HG03064 (cell line): ENCODE measurements at regions not wholly inside any gene's neighbourhood (a gene's known extent, or its start where the extent isn't known, plus 50 kb on each side); places are given as distances from the start of the nearest gene placed in this dataset.

Experiments
- ATAC-seq: cut with Tn5 transposase; IDR thresholded peaks from one replicate; pipeline ENCODE4 v1.9.1; 2021; ENCODE audit warnings: low read depth; ENCODE audit not compliant: unreplicated experiment

DNA sequence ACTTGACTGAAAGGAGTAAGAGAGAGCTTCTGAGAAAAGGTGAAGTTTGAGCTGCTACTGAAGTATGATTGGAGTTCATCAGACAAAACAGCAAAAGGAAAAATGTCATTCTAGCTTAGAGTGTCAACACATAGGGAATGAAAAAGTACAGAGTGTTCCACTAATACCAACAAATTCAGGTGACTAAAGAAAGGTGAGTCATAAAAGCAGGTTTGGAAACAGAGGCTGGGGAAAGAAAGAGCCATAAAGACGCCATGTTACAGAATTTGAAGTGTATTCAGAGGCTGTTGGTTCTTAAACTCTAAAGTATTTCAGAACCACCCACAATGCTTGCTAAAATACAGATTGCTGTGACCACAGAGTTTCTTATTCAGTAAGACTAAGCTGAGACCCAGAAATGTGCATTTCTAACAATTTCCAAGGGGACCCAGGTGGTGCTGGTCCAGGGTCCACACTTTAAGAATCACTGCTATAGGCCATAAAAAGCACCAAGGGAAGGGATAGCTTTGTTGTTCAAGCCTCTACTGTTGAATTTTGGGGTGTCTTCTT lies 143.1 kb downstream of the ELAPOR2 start:
- no peak for ATAC-seq

DNA sequence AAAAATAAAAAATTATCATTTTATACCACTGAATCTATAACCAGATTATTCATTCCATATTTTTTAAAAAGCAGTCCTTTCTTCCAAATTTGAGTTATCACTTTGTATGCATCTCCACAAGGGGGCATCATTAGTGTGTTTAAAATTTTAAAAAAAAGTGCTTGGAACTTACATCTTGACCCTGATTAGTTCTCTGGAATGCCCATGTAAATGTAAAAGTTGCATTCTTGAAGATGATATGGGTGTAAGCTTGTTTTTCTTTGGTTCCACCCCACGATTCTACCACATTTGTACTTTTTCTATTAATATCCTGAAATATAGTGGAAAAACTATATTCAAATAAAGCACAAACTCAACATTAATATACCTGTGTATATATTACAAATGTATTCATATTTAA lies 144.9 kb downstream of the ELAPOR2 start:
- no peak for ATAC-seq
